DOHH2 (cell line): ENCODE measurements at regions not wholly inside any gene's neighbourhood (a gene's known extent, or its start where the extent isn't known, plus 50 kb on each side); places are given as distances from the start of the nearest gene placed in this dataset.
"Not testable (repeated sequence)": the region's sequence is repeated elsewhere in the genome, so short reads cannot be mapped to it uniquely, and the experiment has no call there.

ENCODE experiments used
- H3F3A ChIP-seq: fragments of 200-600 bp; sonication (generic), shearing (Covaris generic); 2 replicates; pipeline ENCODE4 v1.6.0; 2016; ENCODE audit warnings: antibody characterized with exemption, mild to moderate bottlenecking; ENCODE audit not compliant: control insufficient read depth, insufficient read depth
- H3K27ac ChIP-seq: fragments of 200-600 bp; sonication (generic); 2 replicates; pipeline ENCODE4 v1.5.1; 2014; ENCODE audit warnings: low read depth, mild to moderate bottlenecking, low read length, moderate library complexity
- H3K27me3 ChIP-seq: fragments of 200-600 bp; sonication (generic); 2 replicates; pipeline ENCODE4 v1.6.1; 2014; ENCODE audit warnings: mild to moderate bottlenecking, low read length, mixed read lengths; ENCODE audit not compliant: control insufficient read depth
- H3K36me3 ChIP-seq: fragments of 200-600 bp; sonication (generic); 2 replicates; pipeline ENCODE4 v1.6.1; 2014; ENCODE audit warnings: mild to moderate bottlenecking, low read length, moderate library complexity, mixed read lengths; ENCODE audit not compliant: control insufficient read depth
- H3K4me1 ChIP-seq: fragments of 200-600 bp; sonication (generic); 2 replicates; pipeline ENCODE4 v1.6.1; 2014; ENCODE audit warnings: mild to moderate bottlenecking, low read length, mixed read lengths; ENCODE audit not compliant: control insufficient read depth
- H3K4me2 ChIP-seq: fragments of 200-600 bp; sonication (generic); 2 replicates; pipeline ENCODE4 v1.6.0; 2014; ENCODE audit warnings: mild to moderate bottlenecking, low read length, moderate library complexity
- H3K4me3 ChIP-seq: fragments of 200-600 bp; sonication (generic); 2 replicates; pipeline ENCODE4 v1.5.1; 2014; ENCODE audit warnings: mild to moderate bottlenecking, low read length, mixed read lengths
- H3K79me2 ChIP-seq: fragments of 200-600 bp; sonication (generic); 2 replicates; pipeline ENCODE4 v1.6.1; 2014; ENCODE audit warnings: mild to moderate bottlenecking, low read length, mixed read lengths; ENCODE audit not compliant: control insufficient read depth
- H3K9me2 ChIP-seq: fragments of 200-600 bp; sonication (generic); replicated peaks from 2 replicates; pipeline ENCODE4 v1.6.1; 2014; ENCODE audit warnings: mild to moderate bottlenecking, low read length, mixed read lengths; ENCODE audit not compliant: control insufficient read depth
- H3K9me3 ChIP-seq: fragments of 200-600 bp; sonication (generic); 2 replicates; pipeline ENCODE4 v1.6.1; 2014; ENCODE audit warnings: antibody characterized with exemption, low read length, mixed read lengths; ENCODE audit not compliant: control insufficient read depth, insufficient read depth
- H4K20me1 ChIP-seq: fragments of 200-600 bp; sonication (generic); 2 replicates; pipeline ENCODE4 v1.6.0; 2014; ENCODE audit warnings: low read depth, mild to moderate bottlenecking, antibody characterized with exemption, low read length, moderate library complexity; ENCODE audit not compliant: control insufficient read depth, insufficient read depth
- CTCF ChIP-seq: fragments of 200-600 bp; sonication (generic); IDR thresholded peaks from one replicate; pipeline ENCODE4 v1.5.1; 2014; ENCODE audit warnings: antibody characterized with exemption, mild to moderate bottlenecking, low read depth, low read length; ENCODE audit not compliant: poor library complexity, severe bottlenecking
- EZH2phosphoT487 ChIP-seq: fragments of 200-600 bp; sonication (generic); IDR thresholded peaks from 2 replicates; pipeline ENCODE4 v1.6.1; 2017; ENCODE audit warnings: borderline replicate concordance, mild to moderate bottlenecking, antibody characterized with exemption, low read length, moderate library complexity, mixed read lengths

DNA sequence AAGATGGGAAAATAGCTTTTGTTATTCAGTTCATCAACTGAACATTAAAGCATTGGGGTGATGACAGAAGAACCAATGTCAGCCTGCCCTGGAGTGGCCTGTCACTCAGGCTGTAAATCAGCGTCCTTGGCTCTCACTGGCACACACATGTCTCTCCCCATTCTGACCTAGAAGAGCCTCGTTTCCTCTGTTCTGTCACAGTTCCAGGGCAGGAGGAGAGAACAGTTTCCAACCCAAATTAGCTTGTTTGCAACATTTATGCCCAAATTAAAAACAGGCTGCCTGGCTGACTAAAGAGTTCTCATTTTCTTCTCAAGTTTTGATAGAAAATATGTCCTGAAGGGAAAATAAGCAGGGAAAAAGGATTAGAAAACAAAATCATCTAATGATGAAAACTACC, 520.1 kb downstream of the CHSY3 start:
- no peak overlapping the region for H3K4me2 ChIP-seq
- no peaks in the 10 kb centered on the region for H3K9me3 ChIP-seq
- no peak overlapping the region for H3K27ac ChIP-seq
- TF ChIP-seq EZH2phosphoT487: no peak
- no peak for TF ChIP-seq CTCF
- H3K4me1 ChIP-seq: no peaks in the 10 kb centered on the region
- H3K79me2 ChIP-seq: no peaks in the 10 kb centered on the region
- no peaks in the 10 kb centered on the region for H3K36me3 ChIP-seq
- no peaks in the 10 kb centered on the region for H3K27me3 ChIP-seq
- no peak overlapping the region for H3K4me3 ChIP-seq
- H3K9me2 ChIP-seq: no peaks in the 10 kb centered on the region
- H4K20me1 ChIP-seq: no peaks in the 10 kb centered on the region
- no peaks in the 10 kb centered on the region for H3F3A ChIP-seq

GRCh38 chr5:130402906-130403305, 498.6 kb downstream of the CHSY3 start:
- Histone ChIP-seq H3K27ac (no peak overlapping the region), H3K4me1 (no peaks in the 10 kb centered on the region), H3K36me3 (no peaks in the 10 kb centered on the region), H3K79me2 (no peaks in the 10 kb centered on the region), H4K20me1 (no peaks in the 10 kb centered on the region), H3K27me3 (no peaks in the 10 kb centered on the region), H3K9me3 (no peaks in the 10 kb centered on the region), H3K9me2 (no peaks in the 10 kb centered on the region), H3K4me3 (no peak overlapping the region), H3F3A (no peaks in the 10 kb centered on the region), H3K4me2 (no peak overlapping the region)
- no peak for TF ChIP-seq CTCF
- TF ChIP-seq EZH2phosphoT487: no peak

GRCh38 chr5:130400091-130400490, 495.8 kb downstream of the CHSY3 start:
- no peak overlapping the region for H3K27ac ChIP-seq
- no peaks in the 10 kb centered on the region for H3F3A ChIP-seq
- H3K4me1 ChIP-seq: no peaks in the 10 kb centered on the region
- H3K9me3 ChIP-seq: no peaks in the 10 kb centered on the region
- no peaks in the 10 kb centered on the region for H4K20me1 ChIP-seq
- TF ChIP-seq EZH2phosphoT487 (no peak), CTCF (no peak)
- no peaks in the 10 kb centered on the region for H3K27me3 ChIP-seq
- no peak overlapping the region for H3K4me2 ChIP-seq
- no peaks in the 10 kb centered on the region for H3K36me3 ChIP-seq
- H3K4me3 ChIP-seq: no peak overlapping the region
- no peaks in the 10 kb centered on the region for H3K9me2 ChIP-seq
- no peaks in the 10 kb centered on the region for H3K79me2 ChIP-seq

GRCh38 chr5:130398825-130399224, 494.6 kb downstream of the CHSY3 start:
- no peaks in the 10 kb centered on the region for H3K79me2 ChIP-seq
- no peak overlapping the region for H3K27ac ChIP-seq
- H3K27me3 ChIP-seq: no peaks in the 10 kb centered on the region
- H3K9me2 ChIP-seq: no peaks in the 10 kb centered on the region
- H3K4me2 ChIP-seq: no peak overlapping the region
- no peaks in the 10 kb centered on the region for H4K20me1 ChIP-seq
- H3K36me3 ChIP-seq: no peaks in the 10 kb centered on the region
- H3F3A ChIP-seq: no peaks in the 10 kb centered on the region
- no peak for TF ChIP-seq CTCF
- no peak for TF ChIP-seq EZH2phosphoT487
- no peak overlapping the region for H3K4me3 ChIP-seq
- no peaks in the 10 kb centered on the region for H3K9me3 ChIP-seq
- H3K4me1 ChIP-seq: no peaks in the 10 kb centered on the region

GRCh38 chr5:130397727-130398126, 493.5 kb downstream of the CHSY3 start:
- H4K20me1 ChIP-seq, H3K27ac ChIP-seq: not testable (repeated sequence)

More at GRCh38 chr5:130397727-130398126, 493.5 kb downstream of the CHSY3 start:
- not testable (repeated sequence) for H3K4me3 ChIP-seq, H3K9me3 ChIP-seq, H3K4me2 ChIP-seq, H3K27me3 ChIP-seq, H3K36me3 ChIP-seq, H3K4me1 ChIP-seq, H3K79me2 ChIP-seq, H3K9me2 ChIP-seq, H3F3A ChIP-seq
